Left lung (tissue), 4 donors: ENCODE measurements at regions not wholly inside any gene's neighbourhood (a gene's known extent, or its start where the extent isn't known, plus 50 kb on each side); places are given as distances from the start of the nearest gene placed in this dataset.

ENCODE experiments used
- ATAC-seq: fragments of 200-7000 bp; cut with Tn5 transposase; one replicate; pipeline ENCODE4 v1.9.1; 2020; ENCODE audit warnings: moderate library complexity
- DNase-seq, 4 donors: peaks; one replicate each; pipeline ENCODE4 v3.0.0-alpha.2; 2013 to 2020
- H3K27ac ChIP-seq, 2 donors: fragments of 200-600 bp; sonication (generic) in 1 of 2; one replicate each; pipeline versions ENCODE4 v1.5.0 to v1.8.0; 2020 to 2021
- H3K27me3 ChIP-seq, 2 donors: fragments of 200-600 bp; sonication (generic) in 1 of 2; one replicate each; pipeline versions ENCODE4 v1.5.0 to v1.8.0; 2020 to 2021
- H3K36me3 ChIP-seq, 2 donors: fragments of 200-600 bp; sonication (generic) in 1 of 2; one replicate each; pipeline versions ENCODE4 v1.5.0 to v1.8.0; 2020 to 2021
- H3K4me1 ChIP-seq, 2 donors: fragments of 200-600 bp; one replicate each; pipeline ENCODE4 v1.8.0; 2021
- H3K4me3 ChIP-seq, 2 donors: fragments of 200-600 bp; sonication (generic) in 1 of 2; one replicate each; pipeline versions ENCODE4 v1.5.0 to v1.8.0; 2020 to 2021; ENCODE audit warnings: mild to moderate bottlenecking in 1 of 2
- H3K9me3 ChIP-seq, 2 donors: fragments of 200-600 bp; sonication (generic) in 1 of 2; one replicate each; pipeline versions ENCODE4 v1.5.0 to v1.8.0; 2020 to 2021
- CTCF ChIP-seq, 2 donors: fragments of 200-600 bp; sonication (generic) in 1 of 2; IDR thresholded peaks; one replicate each; pipeline versions ENCODE4 v1.5.0 to v1.8.0; 2021; ENCODE audit warnings: antibody characterized with exemption in 2 of 2
- intact Hi-C, 2 donors: fragments of 100-400 bp; cut with DNase I; formaldehyde crosslinking; loops; one replicate each; pipeline versions ENCODE4 v1.11.2 to v1.14.2; 2022
- donor health status: DM: no; HTN: yes; CAD: no.
- donor health status: DM: no; HTN: no; CAD: no.

- Histone ChIP-seq H3K9me3 (peaks cover 3 to 17% of the 10 kb centered on the region in 2 donors), H3K27me3 (no peaks in the 10 kb centered on the region), H3K4me3 (no peak overlapping the region), H3K4me1 (no peaks in the 10 kb centered on the region), H3K36me3 (no peaks in the 10 kb centered on the region), H3K27ac (no peak overlapping the region)
- intact Hi-C loops = no loop called here
- DNase-seq = no peak
- TF ChIP-seq CTCF (IDR thresholded peaks at IDR 0.05) = no peak
- ATAC-seq = no peak
Measured at GRCh38 chr12:25714198-25714984, 161.3 kb upstream of the LMNTD1 start.

GRCh38 chr12:25715102-25715501 lies 162.0 kb upstream of the LMNTD1 start:
- intact Hi-C loops = no loop called here
- Histone ChIP-seq H3K27me3 (no peaks in the 10 kb centered on the region), H3K4me3 (no peak overlapping the region), H3K9me3 (peaks cover 3 to 16% of the 10 kb centered on the region in 2 donors), H3K36me3 (no peaks in the 10 kb centered on the region), H3K4me1 (no peaks in the 10 kb centered on the region), H3K27ac (no peak overlapping the region)
- DNase-seq (no peak), ATAC-seq (no peak)
- no peak for TF ChIP-seq CTCF (IDR thresholded peaks at IDR 0.05)

GRCh38 chr12:25716842-25717241 lies 163.8 kb upstream of the LMNTD1 start:
- TF ChIP-seq CTCF (IDR thresholded peaks at IDR 0.05) = no peak
- no peak for DNase-seq
- no peak overlapping the region for H3K4me3 ChIP-seq
- intact Hi-C loops = no loop called here
- H3K4me1 ChIP-seq = no peaks in the 10 kb centered on the region
- H3K27me3 ChIP-seq = no peaks in the 10 kb centered on the region
- ATAC-seq = no peak
- H3K9me3 ChIP-seq = no peaks in the 10 kb centered on the region
- no peak overlapping the region for H3K27ac ChIP-seq
- no peaks in the 10 kb centered on the region for H3K36me3 ChIP-seq

GRCh38 chr12:25717552-25717951 lies 164.5 kb upstream of the LMNTD1 start:
- no peak overlapping the region for H3K4me3 ChIP-seq
- H3K9me3 ChIP-seq = no peaks in the 10 kb centered on the region
- TF ChIP-seq CTCF (IDR thresholded peaks at IDR 0.05) = no peak
- ATAC-seq (no peak), DNase-seq (no peak)
- intact Hi-C loops = no loop called here
- H3K36me3 ChIP-seq = no peaks in the 10 kb centered on the region
- H3K27ac ChIP-seq = no peak overlapping the region
- H3K27me3 ChIP-seq = no peaks in the 10 kb centered on the region
- H3K4me1 ChIP-seq = no peaks in the 10 kb centered on the region

GRCh38 chr12:25718081-25718731 lies 165.1 kb upstream of the LMNTD1 start:
- ATAC-seq = no peak
- H3K27ac ChIP-seq = no peak overlapping the region

More at GRCh38 chr12:25718081-25718731, 165.1 kb upstream of the LMNTD1 start:
- Histone ChIP-seq H3K4me3 (no peak overlapping the region), H3K27me3 (no peaks in the 10 kb centered on the region), H3K36me3 (no peaks in the 10 kb centered on the region), H3K9me3 (no peaks in the 10 kb centered on the region), H3K4me1 (no peaks in the 10 kb centered on the region)
- intact Hi-C loops = no loop called here
- DNase-seq = no peak
- no peak for TF ChIP-seq CTCF (IDR thresholded peaks at IDR 0.05)
